Caco-2 (cell line): ENCODE measurements at regions not wholly inside any gene's neighbourhood (a gene's known extent, or its start where the extent isn't known, plus 50 kb on each side); places are given as distances from the start of the nearest gene placed in this dataset.

Experiments used
- BruUV-seq: library from RNA; stranded (reverse); fragments of 400-500 nt; replicated peaks from 2 replicates; lab custom pipeline; 2021; lab: Mats Ljungman, UMichigan
- CTCF ChIA-PET: fragments of 300-600 bp; sonication (Branson Sonifier 250); formaldehyde crosslinking; loops from one replicate; lab custom pipeline; 2022; ENCODE audit warnings: antibody characterized with exemption; lab: Charles Lee
- POLR2A ChIA-PET: fragments of 300-600 bp; sonication (Branson Sonifier 250); formaldehyde crosslinking; loops from one replicate; lab custom pipeline; 2022; ENCODE audit warnings: antibody characterized with exemption; lab: Charles Lee
- DNase-seq, 2 experiments: peaks; one replicate each; pipeline versions ENCODE4 v3.0.0 to v3.0.0-alpha.2; 2020 to 2022
- H3K27me3 ChIP-seq: replicated peaks from 2 replicates; pipeline ENCODE4 v1.6.0; 2011; ENCODE audit warnings: low read length; ENCODE audit not compliant: control insufficient read depth, insufficient read depth
- H3K36me3 ChIP-seq: 2 replicates; pipeline ENCODE4 v1.5.1; 2011; ENCODE audit warnings: low read length; ENCODE audit not compliant: control insufficient read depth, insufficient read depth
- H3K4me1 ChIP-seq: fragments of 250-450 bp; sonication (Bioruptor Pico); 2 replicates; pipeline ENCODE4 v1.5.1; 2020; ENCODE audit warnings: mild to moderate bottlenecking
- H3K4me3 ChIP-seq: 2 replicates; pipeline ENCODE4 v1.5.1; 2011; ENCODE audit warnings: low read depth, mild to moderate bottlenecking, control low read depth, low read length
- H3K9me3 ChIP-seq: fragments of 250-450 bp; sonication (Bioruptor Pico); 2 replicates; pipeline ENCODE4 v1.5.1; 2020; ENCODE audit warnings: mild to moderate bottlenecking, moderate library complexity
- H3K27ac Mint-ChIP-seq: one replicate; pipeline ENCODE4 v1.8.0; 2022; ENCODE audit warnings: mixed read lengths; ENCODE audit not compliant: unreplicated experiment
- H3K27me3 Mint-ChIP-seq: one replicate; pipeline ENCODE4 v1.8.0; 2022; ENCODE audit warnings: mixed read lengths; ENCODE audit not compliant: insufficient read depth, unreplicated experiment
- H3K36me3 Mint-ChIP-seq: one replicate; pipeline ENCODE4 v1.8.0; 2022; ENCODE audit warnings: mild to moderate bottlenecking, mixed read lengths; ENCODE audit not compliant: insufficient read depth, unreplicated experiment
- H3K4me1 Mint-ChIP-seq: one replicate; pipeline ENCODE4 v1.8.0; 2022; ENCODE audit warnings: low read depth, mixed read lengths; ENCODE audit not compliant: unreplicated experiment
- H3K4me3 Mint-ChIP-seq: one replicate; pipeline ENCODE4 v1.8.0; 2022; ENCODE audit warnings: mild to moderate bottlenecking, moderate library complexity, mixed read lengths; ENCODE audit not compliant: unreplicated experiment
- H3K9me3 Mint-ChIP-seq: one replicate; pipeline ENCODE4 v1.8.0; 2022; ENCODE audit warnings: mixed read lengths; ENCODE audit not compliant: unreplicated experiment
- CTCF ChIP-seq, 2 experiments: fragments of 200-600 bp in 1 of 2; IDR thresholded peaks; 1 replicate in 1 of 2; 2 replicates in 1 of 2; pipeline versions ENCODE4 v1.5.1 to v1.8.0; 2011 to 2022; ENCODE audit warnings: antibody characterized with exemption in 1 of 2, control low read depth in 1 of 2, inconsistent platforms in 1 of 2, low read depth in 1 of 2, low read length in 1 of 2, mild to moderate bottlenecking in 1 of 2, moderate library complexity in 1 of 2; ENCODE audit not compliant: insufficient read depth in 1 of 2, severe bottlenecking in 1 of 2, unreplicated experiment in 1 of 2
- intact Hi-C: fragments of 100-400 bp; cut with micrococcal nuclease; formaldehyde crosslinking; loops from one replicate; pipeline ENCODE4 v1.10.0; 2022; ENCODE audit not compliant: unreplicated experiment

GRCh38 chr2:67142741-67143140 is 254.4 kb upstream of the ETAA1 start:
- Mint-ChIP-seq H3K36me3 (no peaks in the 10 kb centered on the region), H3K4me3 (no peak overlapping the region), H3K9me3 (no peaks in the 10 kb centered on the region), H3K4me1 (no peaks in the 10 kb centered on the region), H3K27ac (no peak overlapping the region), H3K27me3 (peaks cover 3% of the 10 kb centered on the region)
- Histone ChIP-seq H3K4me1 (no peaks in the 10 kb centered on the region), H3K4me3 (no peak overlapping the region), H3K36me3 (no peaks in the 10 kb centered on the region), H3K9me3 (no peaks in the 10 kb centered on the region), H3K27me3 (no peaks in the 10 kb centered on the region)
- no TSS peak for BruUV-seq
- ChIA-PET CTCF (no interaction called here), POLR2A (no interaction called here)
- no peak for TF ChIP-seq CTCF (IDR thresholded peaks at IDR 0.05; ENCODE audit: insufficient read depth in 1 of 2, low read depth in 1 of 2, low read length in 1 of 2, severe bottlenecking in 1 of 2, unreplicated experiment in 1 of 2)
- intact Hi-C loops: no loop called here
- DNase-seq: no peak

GRCh38 chr2:67145851-67146250 is 251.3 kb upstream of the ETAA1 start:
- BruUV-seq: no TSS peak
- CTCF ChIA-PET: no interaction called here
- Histone ChIP-seq H3K4me3 (no peak overlapping the region), H3K9me3 (no peaks in the 10 kb centered on the region), H3K27me3 (no peaks in the 10 kb centered on the region), H3K36me3 (no peaks in the 10 kb centered on the region), H3K4me1 (no peaks in the 10 kb centered on the region)
- POLR2A ChIA-PET: no interaction called here
- intact Hi-C loops: no loop called here
- Mint-ChIP-seq H3K4me1 (no peaks in the 10 kb centered on the region), H3K27me3 (peaks cover 3% of the 10 kb centered on the region), H3K9me3 (peaks cover 2% of the 10 kb centered on the region), H3K27ac (no peak overlapping the region), H3K4me3 (no peak overlapping the region), H3K36me3 (no peaks in the 10 kb centered on the region)
- TF ChIP-seq CTCF (IDR thresholded peaks at IDR 0.05; ENCODE audit: insufficient read depth in 1 of 2, low read depth in 1 of 2, low read length in 1 of 2, severe bottlenecking in 1 of 2, unreplicated experiment in 1 of 2): no peak
- no peak for DNase-seq

DNA sequence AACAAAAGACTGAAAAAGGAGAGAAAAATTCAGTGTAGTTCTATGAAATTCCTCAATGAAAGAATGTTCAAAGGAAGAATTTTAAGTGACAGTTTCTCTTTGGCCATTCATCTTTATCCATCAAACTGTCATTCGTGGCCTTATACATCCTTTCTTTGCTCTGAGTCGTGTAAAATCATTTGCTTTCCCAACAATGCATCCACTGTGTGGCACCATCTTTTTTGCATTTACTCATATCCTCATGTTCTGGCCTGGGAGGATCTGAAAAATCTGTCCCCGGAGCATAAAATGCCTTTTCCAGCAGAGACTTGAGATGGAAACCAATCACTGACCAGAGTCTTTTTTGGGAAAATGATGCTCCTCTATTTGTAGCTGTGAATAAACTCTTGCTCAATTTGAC is 240.3 kb upstream of the ETAA1 start:
- H3K4me3 ChIP-seq: no peak overlapping the region
- Mint-ChIP-seq H3K27me3 (no peaks in the 10 kb centered on the region), H3K27ac (no peak overlapping the region), H3K4me3 (no peak overlapping the region), H3K36me3 (no peaks in the 10 kb centered on the region), H3K9me3 (peaks cover 11% of the 10 kb centered on the region), H3K4me1 (no peaks in the 10 kb centered on the region)
- no TSS peak for BruUV-seq
- ChIA-PET CTCF (interaction anchor here (0.5 kb wide), 1 partner anchor 999 kb away, joined by 4 read pairs; no protein-coding TSS in a partner anchor), POLR2A (no interaction called here)
- intact Hi-C loops: no loop called here
- 0 out of 2 replicates have a peak, but pooled peaks cover 7% of the 10 kb centered on the region for H3K9me3 ChIP-seq
- no peak for TF ChIP-seq CTCF (IDR thresholded peaks at IDR 0.05; ENCODE audit: insufficient read depth in 1 of 2, low read depth in 1 of 2, low read length in 1 of 2, severe bottlenecking in 1 of 2, unreplicated experiment in 1 of 2)
- H3K4me1 ChIP-seq: no peaks in the 10 kb centered on the region; the same call in 1 of the 2 replicates
- DNase-seq: no peak
- no peaks in the 10 kb centered on the region for H3K36me3 ChIP-seq
- no peaks in the 10 kb centered on the region for H3K27me3 ChIP-seq
